Keratinocyte (primary cell): ENCODE measurements at regions not wholly inside any gene's neighbourhood (a gene's known extent, or its start where the extent isn't known, plus 50 kb on each side); places are given as distances from the start of the nearest gene placed in this dataset.

ENCODE experiments used
- DNase-seq: peaks from one replicate; pipeline ENCODE4 v3.0.0-alpha.2; 2011; ENCODE audit warnings: low read depth, missing footprints, low spot score
- FAIRE-seq: peaks from 2 replicates; lab custom pipeline; 2011; peaks lifted over from hg19 to GRCh38; lab: Jason Lieb, UNC
- H2AFZ ChIP-seq: 2 replicates; pipeline ENCODE4 v1.6.0; 2012; ENCODE audit warnings: low read length, control low read depth, inconsistent platforms; ENCODE audit not compliant: control insufficient read depth
- H3K27ac ChIP-seq: 2 replicates; pipeline ENCODE4 v1.5.1; 2011; ENCODE audit warnings: low read length; ENCODE audit not compliant: control insufficient read depth, insufficient read depth
- H3K27me3 ChIP-seq: 3 replicates; pipeline ENCODE4 v1.6.0; 2011; ENCODE audit warnings: low read length; ENCODE audit not compliant: control insufficient read depth, insufficient read depth; ENCODE audit errors: extremely low read depth
- H3K36me3 ChIP-seq, 2 experiments: 2 replicates in 1 of 2; 3 replicates in 1 of 2; pipeline ENCODE4 v1.5.1; 2011; ENCODE audit warnings: low read length in 2 of 2, mild to moderate bottlenecking in 1 of 2; ENCODE audit not compliant: control insufficient read depth in 2 of 2, insufficient read depth in 2 of 2; ENCODE audit errors: extremely low read depth in 1 of 2
- H3K4me1 ChIP-seq: 3 replicates; pipeline ENCODE4 v1.5.1; 2011; ENCODE audit warnings: low read length; ENCODE audit not compliant: control insufficient read depth, insufficient read depth; ENCODE audit errors: extremely low read depth
- H3K4me2 ChIP-seq: 3 replicates; pipeline ENCODE4 v1.6.0; 2011; ENCODE audit warnings: low read depth, low read length; ENCODE audit not compliant: control insufficient read depth, insufficient read depth; ENCODE audit errors: extremely low read depth
- H3K4me3 ChIP-seq, 3 experiments: fragments of 200-600 bp in 1 of 3; sonication (generic) in 1 of 3; 2 replicates in 2 of 3; 3 replicates in 1 of 3; pipeline ENCODE4 v1.5.1; 2011 to 2016; ENCODE audit warnings: low read length in 3 of 3, mild to moderate bottlenecking in 3 of 3, control low read depth in 2 of 3, inconsistent platforms in 1 of 3, low read depth in 1 of 3, mixed read lengths in 1 of 3, mixed run types in 1 of 3, moderate library complexity in 1 of 3; ENCODE audit not compliant: control insufficient read depth in 2 of 3, insufficient read depth in 2 of 3; ENCODE audit errors: extremely low read depth in 1 of 3
- H3K79me2 ChIP-seq: 2 replicates; pipeline ENCODE4 v1.6.0; 2012; ENCODE audit warnings: low read length; ENCODE audit not compliant: control insufficient read depth, insufficient read depth
- H3K9ac ChIP-seq: 3 replicates; pipeline ENCODE4 v1.6.0; 2011; ENCODE audit warnings: low read length; ENCODE audit not compliant: control insufficient read depth, insufficient read depth; ENCODE audit errors: extremely low read depth
- H3K9me1 ChIP-seq: 3 replicates; pipeline ENCODE4 v1.6.0; 2011; ENCODE audit warnings: low read length; ENCODE audit not compliant: control insufficient read depth, insufficient read depth; ENCODE audit errors: extremely low read depth
- H3K9me3 ChIP-seq: 2 replicates; pipeline ENCODE4 v1.5.1; 2012; ENCODE audit warnings: low read depth, low read length; ENCODE audit not compliant: control insufficient read depth
- H4K20me1 ChIP-seq: 3 replicates; pipeline ENCODE4 v1.6.0; 2011; ENCODE audit warnings: low read length; ENCODE audit not compliant: control insufficient read depth, insufficient read depth; ENCODE audit errors: extremely low read depth
- CTCF ChIP-seq, 3 experiments: IDR thresholded peaks in 1 of 3; conservative IDR thresholded peaks in 1 of 3; optimal IDR thresholded peaks in 1 of 3; 2 replicates in 2 of 3; 3 replicates in 1 of 3; pipeline versions ENCODE3 to v1.5.1; 2011; ENCODE audit warnings: low read length in 3 of 3, mild to moderate bottlenecking in 3 of 3, moderate library complexity in 2 of 3, control low read depth in 1 of 3, inconsistent platforms in 1 of 3; ENCODE audit not compliant: insufficient read depth in 2 of 3; ENCODE audit errors: extremely low read depth in 1 of 3
- EZH2 ChIP-seq: IDR thresholded peaks from one replicate; pipeline ENCODE4 v1.6.1; 2012; ENCODE audit warnings: inconsistent platforms, mild to moderate bottlenecking, low read length, moderate library complexity
- dilution Hi-C: fragments of 300-500 bp; cut with MboI; formaldehyde crosslinking; loops from one replicate; pipeline ENCODE4 v1.7.0; 2020; ENCODE audit warnings: low sequenced_read_pairs; ENCODE audit not compliant: extremely low pct_ligation_motif_present

GRCh38 chr12:58296863-58297262 lies 355.5 kb downstream of the ATP23 start:
- Histone ChIP-seq H3K9ac (no peak overlapping the region), H2AFZ (no peak overlapping the region), H3K4me1 (no peaks in the 10 kb centered on the region), H3K27ac (no peak overlapping the region), H3K4me3 (no peak overlapping the region), H3K79me2 (no peaks in the 10 kb centered on the region), H3K27me3 (no peaks in the 10 kb centered on the region), H3K36me3 (no peaks in the 10 kb centered on the region), H3K4me2 (no peak overlapping the region), H4K20me1 (no peaks in the 10 kb centered on the region), H3K9me1 (no peaks in the 10 kb centered on the region), H3K9me3 (no peaks in the 10 kb centered on the region)
- dilution Hi-C loops = no loop called here
- no peak for DNase-seq
- TF ChIP-seq CTCF (optimal IDR thresholded peaks at IDR 0.05 in 1 of 3, IDR thresholded peaks at IDR 0.05 in 1 of 3, conservative IDR thresholded peaks at IDR 0.05 in 1 of 3; ENCODE audit: extremely low read depth in 1 of 3, insufficient read depth in 2 of 3, low read length in 3 of 3) = no peak
- no peak for TF ChIP-seq EZH2
- FAIRE-seq = no peak

GRCh38 chr12:58298803-58299202 lies 357.4 kb downstream of the ATP23 start:
- Histone ChIP-seq H3K4me3 (no peak overlapping the region), H3K79me2 (no peaks in the 10 kb centered on the region), H2AFZ (no peak overlapping the region), H3K4me2 (no peak overlapping the region), H4K20me1 (no peaks in the 10 kb centered on the region), H3K27me3 (no peaks in the 10 kb centered on the region), H3K4me1 (no peaks in the 10 kb centered on the region), H3K36me3 (no peaks in the 10 kb centered on the region), H3K27ac (no peak overlapping the region), H3K9me3 (no peaks in the 10 kb centered on the region), H3K9me1 (no peaks in the 10 kb centered on the region), H3K9ac (no peak overlapping the region)
- DNase-seq (no peak), FAIRE-seq (no peak)
- TF ChIP-seq CTCF (optimal IDR thresholded peaks at IDR 0.05 in 1 of 3, IDR thresholded peaks at IDR 0.05 in 1 of 3, conservative IDR thresholded peaks at IDR 0.05 in 1 of 3; ENCODE audit: extremely low read depth in 1 of 3, insufficient read depth in 2 of 3, low read length in 3 of 3) (no peak), EZH2 (no peak)
- dilution Hi-C loops = no loop called here
